RWPE1 (cell line): ENCODE measurements at regions not wholly inside any gene's neighbourhood (a gene's known extent, or its start where the extent isn't known, plus 50 kb on each side); places are given as distances from the start of the nearest gene placed in this dataset.

Source experiments
- CTCF ChIA-PET: fragments of 350-600 bp; sonication (Branson Sonifier 250); formaldehyde crosslinking; extraction: SDS; loops from one replicate; lab custom pipeline; 2021; lab: Yijun Ruan, JAX
- POLR2A ChIA-PET: fragments of 400-600 bp; formaldehyde crosslinking; extraction: SDS; loops from one replicate; lab custom pipeline; 2020; ENCODE audit warnings: antibody characterized with exemption; ENCODE audit not compliant: low non-redundant PET; lab: Yijun Ruan, JAX
- DNase-seq: peaks from one replicate; pipeline ENCODE4 v3.0.0; 2012; ENCODE audit warnings: low spot score
- H3K27ac ChIP-seq: fragments of 450-650 bp; 2 replicates; pipeline ENCODE4 v1.5.1; 2017
- CTCF ChIP-seq: fragments of 450-650 bp; conservative IDR thresholded peaks from 2 replicates; pipeline ENCODE4 v1.5.1; 2017; ENCODE audit warnings: low read depth, mild to moderate bottlenecking

- CTCF ChIA-PET, result no interaction called here
- DNase-seq, result no peak
- H3K27ac ChIP-seq, result no peak overlapping the region
- TF ChIP-seq CTCF, result no peak
- POLR2A ChIA-PET, result no interaction called here
Observed at GRCh38 chr2:2762166-2762908, 431.3 kb upstream of the MYT1L start.

DNA sequence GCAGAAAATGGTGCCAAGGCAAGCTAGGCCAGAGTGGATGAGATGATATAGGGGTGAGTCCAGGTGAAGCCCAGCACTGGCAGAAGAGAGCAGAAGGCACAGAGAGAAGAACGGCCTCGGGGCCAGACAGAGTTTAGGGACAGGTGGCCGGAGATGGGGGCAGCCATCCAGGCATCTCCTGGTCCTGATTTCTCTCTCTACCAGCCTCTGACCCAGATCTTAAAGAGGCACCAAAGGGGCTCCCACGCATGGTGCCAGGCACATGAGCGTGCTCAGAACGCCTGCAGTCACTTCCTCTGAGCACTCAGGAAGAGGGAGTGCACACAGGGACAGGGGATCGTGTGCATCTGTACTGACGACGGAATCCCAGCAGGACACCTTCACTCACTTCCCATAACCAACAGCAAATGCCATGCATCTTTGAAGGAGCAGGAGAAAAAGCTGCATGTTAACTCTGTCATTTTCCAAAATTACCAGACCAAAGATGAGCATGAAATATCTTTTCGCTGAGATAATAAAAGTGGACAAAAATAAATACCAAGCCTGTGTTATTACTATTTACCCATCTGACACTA lies 427.8 kb upstream of the MYT1L start:
- ChIA-PET CTCF (no interaction called here), POLR2A (no interaction called here)
- DNase-seq, result no peak
- TF ChIP-seq CTCF, result no peak
- H3K27ac ChIP-seq, result no peak overlapping the region

GRCh38 chr2:2757764-2758163 lies 426.7 kb upstream of the MYT1L start:
- CTCF ChIA-PET, result no interaction called here
- TF ChIP-seq CTCF, result no peak
- POLR2A ChIA-PET, result no interaction called here
- DNase-seq, result no peak
- no peak overlapping the region for H3K27ac ChIP-seq

GRCh38 chr2:2756886-2757285 lies 425.8 kb upstream of the MYT1L start:
- ChIA-PET CTCF (no interaction called here), POLR2A (no interaction called here)
- TF ChIP-seq CTCF, result no peak
- H3K27ac ChIP-seq, result no peak overlapping the region
- no peak for DNase-seq

GRCh38 chr2:2755990-2756389 lies 424.9 kb upstream of the MYT1L start:
- CTCF ChIA-PET, result no interaction called here
- no peak for DNase-seq
- TF ChIP-seq CTCF, result no peak
- POLR2A ChIA-PET, result no interaction called here
- no peak overlapping the region for H3K27ac ChIP-seq

DNA sequence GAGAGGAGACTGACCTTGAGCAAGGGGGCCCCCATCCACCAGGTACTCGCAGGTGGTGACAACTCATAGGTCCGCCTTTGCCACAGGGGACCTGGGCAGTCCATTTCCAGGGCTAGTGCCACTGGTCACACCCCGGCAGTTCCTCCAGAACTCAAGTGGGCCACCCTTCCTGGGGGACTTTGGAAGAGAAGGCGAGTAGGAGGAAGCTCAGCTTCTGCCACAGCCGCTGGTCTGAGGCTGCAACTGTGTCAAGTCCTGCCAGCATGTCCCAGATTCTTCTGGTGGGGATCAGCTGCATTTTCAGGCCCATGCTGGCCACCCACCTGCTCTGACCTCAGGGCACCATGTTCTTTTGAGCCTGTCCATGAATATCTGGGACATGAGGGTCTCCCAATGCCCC lies 423.9 kb upstream of the MYT1L start:
- H3K27ac ChIP-seq, result no peak overlapping the region
- POLR2A ChIA-PET, result no interaction called here
- CTCF ChIA-PET, result no interaction called here
- no peak for DNase-seq
- TF ChIP-seq CTCF, result no peak
